GM18909 (cell line): ENCODE measurements at regions not wholly inside any gene's neighbourhood (a gene's known extent, or its start where the extent isn't known, plus 50 kb on each side); places are given as distances from the start of the nearest gene placed in this dataset.
"Not testable (repeated sequence)": the region's sequence is repeated elsewhere in the genome, so short reads cannot be mapped to it uniquely, and the experiment has no call there.

Experiments used
- ATAC-seq: cut with Tn5 transposase; IDR thresholded peaks from one replicate; pipeline ENCODE4 v1.9.1; 2021; ENCODE audit warnings: mild to moderate bottlenecking; ENCODE audit not compliant: unreplicated experiment, poor library complexity

- no peak for ATAC-seq
Observed at GRCh38 chr22:17318817-17319216, 50.4 kb upstream of the CECR2 start.

- ATAC-seq = no peak
Observed at GRCh38 chr22:17315310-17315709, 54.0 kb upstream of the CECR2 start.

- no peak for ATAC-seq
Observed at GRCh38 chr22:17314487-17314886, 54.8 kb upstream of the CECR2 start.

- no peak for ATAC-seq
Observed at GRCh38 chr22:17313626-17314025, 55.6 kb upstream of the CECR2 start.

GRCh38 chr22:17307566-17307965 lies 61.7 kb upstream of the CECR2 start:
- ATAC-seq = no peak

- no peak for ATAC-seq
Observed at GRCh38 chr22:17305076-17305475, 64.2 kb upstream of the CECR2 start.

- ATAC-seq = peak; percentile 59
Observed at GRCh38 chr22:17303840-17304779, 65.2 kb upstream of the CECR2 start.

GRCh38 chr22:17303441-17303839 lies 65.8 kb upstream of the CECR2 start:
- no peak for ATAC-seq

GRCh38 chr22:17302616-17303015 lies 66.6 kb upstream of the CECR2 start:
- no peak for ATAC-seq

- ATAC-seq = no peak
Observed at GRCh38 chr22:17300926-17301325, 68.3 kb upstream of the CECR2 start.

- ATAC-seq = not testable (repeated sequence)
Observed at GRCh38 chr22:17298805-17299502, 70.3 kb upstream of the CECR2 start.

- ATAC-seq = no peak
Observed at GRCh38 chr22:17285656-17286055, 66.4 kb upstream of the ADA2 start.

GRCh38 chr22:17284888-17285287 lies 65.7 kb upstream of the ADA2 start:
- no peak for ATAC-seq

- ATAC-seq = no peak
Observed at GRCh38 chr22:17284466-17284865, 65.2 kb upstream of the ADA2 start.

GRCh38 chr22:17283865-17284264 lies 64.6 kb upstream of the ADA2 start:
- not testable (repeated sequence) for ATAC-seq

GRCh38 chr22:17283423-17283822 lies 64.2 kb upstream of the ADA2 start:
- no peak for ATAC-seq

- ATAC-seq = no peak
Observed at GRCh38 chr22:17281440-17281841, 62.2 kb upstream of the ADA2 start.

GRCh38 chr22:17281026-17281425 lies 61.8 kb upstream of the ADA2 start:
- ATAC-seq = no peak

GRCh38 chr22:17272511-17272991 lies 53.3 kb upstream of the ADA2 start:
- no peak for ATAC-seq

GRCh38 chr22:17271711-17272451 lies 52.6 kb upstream of the ADA2 start:
- no peak for ATAC-seq
